Activated CD8-positive, alpha-beta T cell treated with anti-CD3 and anti-CD28 coated beads for 36 hours (primary cell): ENCODE measurements at regions not wholly inside any gene's neighbourhood (a gene's known extent, or its start where the extent isn't known, plus 50 kb on each side); places are given as distances from the start of the nearest gene placed in this dataset.
"Not testable (repeated sequence)": the region's sequence is repeated elsewhere in the genome, so short reads cannot be mapped to it uniquely, and the experiment has no call there.

Source experiments
- ATAC-seq: fragments of 200-7000 bp; cut with Tn5 transposase; one replicate; pipeline ENCODE4 v1.10.0; 2021; ENCODE audit warnings: mild to moderate bottlenecking, moderate library complexity
- CTCF ChIA-PET: fragments of 350-600 bp; sonication (Branson Sonifier 250); formaldehyde crosslinking; loops from one replicate; lab custom pipeline; 2021; ENCODE audit warnings: antibody characterized with exemption; lab: Charles Lee
- POLR2A ChIA-PET: fragments of 350-600 bp; sonication (Branson Sonifier 250); formaldehyde crosslinking; loops from one replicate; lab custom pipeline; 2021; ENCODE audit warnings: antibody characterized with exemption; lab: Charles Lee
- DNase-seq: peaks from one replicate; pipeline ENCODE4 v3.0.0-alpha.2; 2020
- H3K27ac Mint-ChIP-seq: one replicate; pipeline ENCODE4 v1.8.0; 2021; ENCODE audit warnings: mild to moderate bottlenecking, mixed read lengths
- H3K27me3 Mint-ChIP-seq: one replicate; pipeline ENCODE4 v1.8.0; 2021; ENCODE audit warnings: mixed read lengths
- H3K36me3 Mint-ChIP-seq: one replicate; pipeline ENCODE4 v1.8.0; 2021; ENCODE audit warnings: low read depth, mixed read lengths
- H3K4me1 Mint-ChIP-seq: one replicate; pipeline ENCODE4 v1.8.0; 2021; ENCODE audit warnings: low read depth, mixed read lengths
- H3K4me3 Mint-ChIP-seq: one replicate; pipeline ENCODE4 v1.8.0; 2021; ENCODE audit warnings: mild to moderate bottlenecking, moderate library complexity, mixed read lengths
- H3K9me3 Mint-ChIP-seq: one replicate; pipeline ENCODE4 v1.8.0; 2021; ENCODE audit warnings: mixed read lengths
- CTCF ChIP-seq: fragments of 200-600 bp; IDR thresholded peaks from one replicate; pipeline ENCODE4 v1.8.0; 2022; ENCODE audit warnings: antibody characterized with exemption, mild to moderate bottlenecking
- intact Hi-C: fragments of 100-400 bp; cut with micrococcal nuclease; formaldehyde crosslinking; loops from one replicate; pipeline ENCODE4 v1.10.0; 2022

- ChIA-PET POLR2A (no interaction called here), CTCF (no interaction called here)
- Mint-ChIP-seq H3K27me3 (no peaks in the 10 kb centered on the region), H3K36me3 (no peaks in the 10 kb centered on the region), H3K9me3 (peaks cover 1% of the 10 kb centered on the region), H3K4me1 (no peaks in the 10 kb centered on the region), H3K27ac (no peak overlapping the region), H3K4me3 (no peak overlapping the region)
- no peak for DNase-seq
- ATAC-seq: no peak
- intact Hi-C loops: no loop called here
- TF ChIP-seq CTCF: no peak
Measured at GRCh38 chr9:16289639-16290038, 580.8 kb downstream of the BNC2 start.

- Mint-ChIP-seq H3K4me3 (no peak overlapping the region), H3K27me3 (no peaks in the 10 kb centered on the region), H3K36me3 (no peaks in the 10 kb centered on the region), H3K27ac (no peak overlapping the region), H3K4me1 (no peaks in the 10 kb centered on the region), H3K9me3 (no peaks in the 10 kb centered on the region)
- no peak for ATAC-seq
- ChIA-PET POLR2A (no interaction called here), CTCF (no interaction called here)
- intact Hi-C loops: no loop called here
- TF ChIP-seq CTCF: no peak
- no peak for DNase-seq
Measured at GRCh38 chr9:16290169-16290568, 580.3 kb downstream of the BNC2 start.

GRCh38 chr9:16291921-16292320 is 578.5 kb downstream of the BNC2 start:
- Mint-ChIP-seq H3K4me1 (no peaks in the 10 kb centered on the region), H3K27me3 (no peaks in the 10 kb centered on the region), H3K4me3 (no peak overlapping the region), H3K27ac (no peak overlapping the region), H3K36me3 (no peaks in the 10 kb centered on the region), H3K9me3 (no peaks in the 10 kb centered on the region)
- CTCF ChIA-PET: no interaction called here
- POLR2A ChIA-PET: no interaction called here
- ATAC-seq (no peak), DNase-seq (no peak)
- no peak for TF ChIP-seq CTCF
- intact Hi-C loops: no loop called here

GRCh38 chr9:16293610-16294009 is 576.9 kb downstream of the BNC2 start:
- Mint-ChIP-seq H3K9me3 (no peaks in the 10 kb centered on the region), H3K4me1 (no peaks in the 10 kb centered on the region), H3K27me3 (no peaks in the 10 kb centered on the region), H3K27ac (no peak overlapping the region), H3K36me3 (no peaks in the 10 kb centered on the region), H3K4me3 (no peak overlapping the region)
- no peak for DNase-seq
- CTCF ChIA-PET: no interaction called here
- ATAC-seq: no peak
- no peak for TF ChIP-seq CTCF
- intact Hi-C loops: no loop called here
- POLR2A ChIA-PET: no interaction called here

- no peak for TF ChIP-seq CTCF
- no peaks in the 10 kb centered on the region for H3K27me3 Mint-ChIP-seq
- no peak overlapping the region for H3K27ac Mint-ChIP-seq
- ChIA-PET POLR2A (no interaction called here), CTCF (no interaction called here)
- no peaks in the 10 kb centered on the region for H3K36me3 Mint-ChIP-seq
- intact Hi-C loops: no loop called here
- H3K4me3 Mint-ChIP-seq: no peak overlapping the region
- no peak for ATAC-seq
- H3K9me3 Mint-ChIP-seq: no peaks in the 10 kb centered on the region
- no peaks in the 10 kb centered on the region for H3K4me1 Mint-ChIP-seq
- DNase-seq: no peak
Measured at GRCh38 chr9:16294133-16294770, 576.2 kb downstream of the BNC2 start.

GRCh38 chr9:16294940-16295339 is 575.5 kb downstream of the BNC2 start:
- not testable (repeated sequence) for H3K9me3 Mint-ChIP-seq

GRCh38 chr9:16299368-16299767 is 571.1 kb downstream of the BNC2 start:
- H3K4me1 Mint-ChIP-seq, H3K9me3 Mint-ChIP-seq, intact Hi-C loops, H3K4me3 Mint-ChIP-seq, POLR2A ChIA-PET, DNase-seq, H3K36me3 Mint-ChIP-seq, ATAC-seq, H3K27ac Mint-ChIP-seq, CTCF ChIA-PET, H3K27me3 Mint-ChIP-seq: not testable (repeated sequence)

More at GRCh38 chr9:16294940-16295339, 575.5 kb downstream of the BNC2 start:
- POLR2A ChIA-PET, H3K36me3 Mint-ChIP-seq, intact Hi-C loops, ATAC-seq, DNase-seq, H3K4me3 Mint-ChIP-seq, H3K27me3 Mint-ChIP-seq, H3K27ac Mint-ChIP-seq, CTCF ChIA-PET, H3K4me1 Mint-ChIP-seq: not testable (repeated sequence)
